SU-DHL-6 (cell line): ENCODE measurements at regions not wholly inside any gene's neighbourhood (a gene's known extent, or its start where the extent isn't known, plus 50 kb on each side); places are given as distances from the start of the nearest gene placed in this dataset.

Experiments used
- H2AFZ ChIP-seq: fragments of 200-600 bp; sonication (generic); 2 replicates; pipeline ENCODE4 v1.6.1; 2014; ENCODE audit warnings: low read depth, mild to moderate bottlenecking, moderate library complexity, mixed read lengths, antibody characterized with exemption, low read length; ENCODE audit not compliant: severe bottlenecking
- H3F3A ChIP-seq: fragments of 200-600 bp; shearing (Covaris generic); 2 replicates; pipeline ENCODE4 v1.6.0; 2016; ENCODE audit warnings: antibody characterized with exemption, mild to moderate bottlenecking; ENCODE audit not compliant: insufficient read depth
- H3K27ac ChIP-seq: fragments of 200-600 bp; sonication (generic); 2 replicates; pipeline ENCODE4 v1.5.1; 2016; ENCODE audit warnings: low read depth, mild to moderate bottlenecking, low read length, moderate library complexity, mixed read lengths
- H3K27me3 ChIP-seq: fragments of 200-600 bp; sonication (generic), shearing (Covaris generic); 2 replicates; pipeline ENCODE4 v1.6.0; 2014; ENCODE audit warnings: mild to moderate bottlenecking, low read length
- H3K36me3 ChIP-seq: fragments of 200-600 bp; sonication (generic); 2 replicates; pipeline ENCODE4 v1.6.1; 2014; ENCODE audit warnings: mild to moderate bottlenecking, low read length, mixed read lengths
- H3K4me2 ChIP-seq: fragments of 300-600, 200-600 bp; shearing (Covaris generic), sonication (generic); 2 replicates; pipeline ENCODE4 v1.6.0; 2014; ENCODE audit warnings: low read length, low read depth, mild to moderate bottlenecking; ENCODE audit not compliant: poor library complexity, severe bottlenecking
- H3K4me3 ChIP-seq: fragments of 200-600 bp; sonication (generic); 2 replicates; pipeline ENCODE4 v1.5.1; 2014; ENCODE audit warnings: antibody characterized with exemption, low read length, mild to moderate bottlenecking, mixed read lengths; ENCODE audit not compliant: insufficient read depth, poor library complexity, severe bottlenecking
- H3K79me2 ChIP-seq: fragments of 200-600 bp; sonication (generic); 2 replicates; pipeline ENCODE4 v1.6.1; 2014; ENCODE audit warnings: mild to moderate bottlenecking, low read length, moderate library complexity; ENCODE audit not compliant: insufficient read depth
- H3K9ac ChIP-seq: fragments of 200-600 bp; sonication (generic); 2 replicates; pipeline ENCODE4 v1.7.0; 2014; ENCODE audit warnings: mild to moderate bottlenecking, low read length
- H3K9me2 ChIP-seq: fragments of 200-600 bp; sonication (generic); replicated peaks from 2 replicates; pipeline ENCODE4 v1.6.1; 2014; ENCODE audit warnings: low read length; ENCODE audit not compliant: insufficient read depth
- H3K9me3 ChIP-seq: fragments of 200-600 bp; sonication (generic); 2 replicates; pipeline ENCODE4 v1.6.1; 2014; ENCODE audit warnings: low read length, mixed read lengths; ENCODE audit not compliant: insufficient read depth
- H4K20me1 ChIP-seq: fragments of 200-600 bp; sonication (generic); 2 replicates; pipeline ENCODE4 v1.6.1; 2014; ENCODE audit warnings: low read depth, mild to moderate bottlenecking, antibody characterized with exemption, low read length, moderate library complexity, mixed read lengths
- CTCF ChIP-seq: fragments of 200-600 bp; sonication (generic); IDR thresholded peaks from one replicate; pipeline ENCODE4 v1.5.1; 2017; ENCODE audit warnings: antibody characterized with exemption, mild to moderate bottlenecking, low read length, moderate library complexity; ENCODE audit not compliant: insufficient read depth, poor library complexity, severe bottlenecking
- EZH2phosphoT487 ChIP-seq: fragments of 200-600 bp; sonication (generic), shearing (Covaris generic); conservative IDR thresholded peaks from 2 replicates; pipeline ENCODE4 v1.6.1; 2018; ENCODE audit warnings: mild to moderate bottlenecking, antibody characterized with exemption, low read length, moderate library complexity, mixed read lengths

- Histone ChIP-seq H2AFZ (no peak overlapping the region), H3K9ac (no peak overlapping the region), H3K79me2 (no peaks in the 10 kb centered on the region), H3K9me3 (no peaks in the 10 kb centered on the region), H3K27ac (no peak overlapping the region), H3K4me2 (no peak overlapping the region), H3K4me3 (no peak overlapping the region), H3K9me2 (no peaks in the 10 kb centered on the region), H3K27me3 (no peaks in the 10 kb centered on the region), H3K36me3 (no peaks in the 10 kb centered on the region), H3F3A (no peaks in the 10 kb centered on the region), H4K20me1 (no peaks in the 10 kb centered on the region)
- TF ChIP-seq CTCF = no peak
- TF ChIP-seq EZH2phosphoT487 = no peak
Observed at GRCh38 chr6:167415441-167415961, 90.6 kb downstream of the TTLL2 start.

DNA sequence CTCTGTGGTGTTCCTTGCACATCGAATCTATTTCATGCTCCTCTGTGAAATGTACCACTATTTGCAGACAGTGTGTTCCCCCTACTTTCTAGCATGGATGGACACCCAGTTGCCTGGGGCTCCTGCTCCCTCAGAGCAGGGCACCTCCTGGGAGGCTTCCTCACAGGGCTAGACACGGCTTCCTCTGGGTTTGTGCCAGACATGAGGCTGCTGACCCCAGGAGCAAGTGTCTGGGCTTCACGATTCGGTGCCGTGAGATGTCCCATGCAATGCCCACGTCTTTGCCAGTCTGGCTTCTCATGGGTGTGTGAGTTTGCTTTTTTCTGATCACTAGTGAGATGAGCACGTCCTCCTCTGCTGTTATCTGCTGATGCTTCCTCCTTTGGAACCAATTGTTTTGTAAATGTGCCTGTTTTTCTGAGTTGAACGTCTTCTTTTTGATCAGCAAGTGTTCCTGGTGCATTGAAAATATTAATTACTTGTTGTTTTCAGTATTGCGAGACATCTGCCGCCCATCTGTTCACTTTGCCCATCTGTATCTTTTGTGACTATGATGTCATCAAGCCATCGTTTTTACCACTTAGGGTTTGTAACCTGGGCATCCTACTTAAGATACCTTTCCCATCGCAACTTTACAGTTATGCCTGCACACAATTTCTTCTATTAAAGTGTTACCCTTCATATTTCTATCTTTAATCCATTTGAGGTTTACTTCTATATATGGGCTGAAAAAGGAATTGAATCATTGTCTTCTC is 92.0 kb downstream of the TTLL2 start:
- Histone ChIP-seq H3K9me2 (no peaks in the 10 kb centered on the region), H3K9me3 (no peaks in the 10 kb centered on the region), H3K4me2 (no peak overlapping the region), H3K4me3 (no peak overlapping the region), H3K36me3 (no peaks in the 10 kb centered on the region), H3K79me2 (no peaks in the 10 kb centered on the region), H2AFZ (no peak overlapping the region), H3K9ac (no peak overlapping the region), H3K27me3 (no peaks in the 10 kb centered on the region), H3K27ac (no peak overlapping the region), H4K20me1 (no peaks in the 10 kb centered on the region), H3F3A (no peaks in the 10 kb centered on the region)
- no peak for TF ChIP-seq CTCF
- no peak for TF ChIP-seq EZH2phosphoT487

- no peaks in the 10 kb centered on the region for H3K79me2 ChIP-seq
- H4K20me1 ChIP-seq = no peaks in the 10 kb centered on the region
- H3K9me3 ChIP-seq = no peaks in the 10 kb centered on the region
- no peak overlapping the region for H3K27ac ChIP-seq
- H3F3A ChIP-seq = no peaks in the 10 kb centered on the region
- no peak overlapping the region for H2AFZ ChIP-seq
- H3K36me3 ChIP-seq = no peaks in the 10 kb centered on the region
- no peak overlapping the region for H3K9ac ChIP-seq
- H3K27me3 ChIP-seq = no peaks in the 10 kb centered on the region
- TF ChIP-seq CTCF (no peak), EZH2phosphoT487 (no peak)
- H3K4me2 ChIP-seq = no peak overlapping the region
- H3K4me3 ChIP-seq = no peak overlapping the region
- no peaks in the 10 kb centered on the region for H3K9me2 ChIP-seq
Observed at GRCh38 chr6:167420177-167420576, 95.3 kb downstream of the TTLL2 start.
